ENCODE measurements at regions not wholly inside any gene's neighbourhood (a gene's known extent, or its start where the extent isn't known, plus 50 kb on each side); places are given as distances from the start of the nearest gene placed in this dataset.

GRCh38 chr6:168384045-168385036 lies 56.6 kb upstream of the SMOC2 start:
- DNase-seq = no peak

GRCh38 chr6:168385037-168385759 lies 55.8 kb upstream of the SMOC2 start:
- DNase-seq = no peak

- no peak for DNase-seq
These were observed 54.9 kb upstream of the SMOC2 start for GRCh38 chr6:168385858-168386735.

- DNase-seq = no peak
These were observed 54.0 kb upstream of the SMOC2 start for GRCh38 chr6:168386973-168387372.

GRCh38 chr6:168387426-168387825 lies 53.6 kb upstream of the SMOC2 start:
- no peak for DNase-seq

- no peak for DNase-seq
These were observed 53.1 kb upstream of the SMOC2 start for GRCh38 chr6:168387911-168388310.

GRCh38 chr6:168388641-168389633 lies 52.0 kb upstream of the SMOC2 start:
- no peak for DNase-seq

GRCh38 chr6:168390749-168391420 lies 50.1 kb upstream of the SMOC2 start:
- no peak for DNase-seq
